Adrenal gland (tissue), 9 donors: ENCODE measurements at regions not wholly inside any gene's neighbourhood (a gene's known extent, or its start where the extent isn't known, plus 50 kb on each side); places are given as distances from the start of the nearest gene placed in this dataset.

Experiments
- DNase-seq, 7 donors: peaks; one replicate each; pipeline ENCODE4 v3.0.0-alpha.2; 2019 to 2020
- H3K27ac ChIP-seq, 5 donors: fragments of 200-600 bp; sonication (generic) in 4 of 5; 1 replicate in 3 of 5; 2 replicates in 2 of 5; pipeline versions ENCODE4 v1.5.1 to v1.8.0; 2016 to 2020; ENCODE audit warnings: mild to moderate bottlenecking in 1 of 5
- H3K27me3 ChIP-seq: fragments of 200-600 bp; 2 replicates; pipeline ENCODE4 v1.8.0; 2021
- H3K36me3 ChIP-seq, 2 donors: fragments of 200-600 bp; replicated peaks in 1 of 2; 1 replicate in 1 of 2; 2 replicates in 1 of 2; pipeline versions ENCODE4 v1.5.1 to v1.8.0; 2018 to 2022
- H3K4me1 ChIP-seq, 2 donors: fragments of 200-600 bp; replicated peaks in 1 of 2; 1 replicate in 1 of 2; 2 replicates in 1 of 2; pipeline versions ENCODE4 v1.5.1 to v1.8.0; 2018 to 2021
- H3K4me3 ChIP-seq, 4 donors: fragments of 200-600 bp; sonication (generic) in 3 of 4; one replicate each; pipeline ENCODE4 v1.5.1; 2016 to 2018
- H3K9me3 ChIP-seq, 3 donors: fragments of 200-600 bp; sonication (generic) in 1 of 3; replicated peaks in 1 of 3; 1 replicate in 2 of 3; 2 replicates in 1 of 3; pipeline versions ENCODE4 v1.5.1 to v1.8.0; 2016 to 2021
- POLR2A ChIP-seq, 2 donors: fragments of 450-650 bp; IDR thresholded peaks; one replicate each; pipeline ENCODE4 v1.6.1; 2017; ENCODE audit warnings: antibody characterized with exemption in 2 of 2, mild to moderate bottlenecking in 2 of 2, moderate library complexity in 1 of 2
- WGBS, 4 donors: extraction: QIAGEN DNeasy Blood & Tissue Kit in 2 of 4; methylation state at CpG; one replicate each; pipeline versions ENCODE4 v1.1.5 to v1.1.7; 2013 to 2017; 5-methylcytosine and 5-hydroxymethylcytosine counted together
- intact Hi-C, 2 donors: fragments of 100-400 bp; cut with DNase I; formaldehyde crosslinking; loops; one replicate each; pipeline versions ENCODE4 v1.14.1 to v1.15.0; 2022 to 2023
- TF ChIP-seq, protein P1 (sequence below), 6 experiments: fragments of 450-650 bp in 4 of 6; fragments of 200-600 bp in 2 of 6; sonication (generic) in 1 of 6; IDR thresholded peaks; 1 replicate in 5 of 6; 2 replicates in 1 of 6; pipeline versions ENCODE4 v1.5.1 to v1.8.0; 2016 to 2021; ENCODE audit warnings: antibody characterized with exemption in 6 of 6, mild to moderate bottlenecking in 2 of 6, moderate library complexity in 1 of 6
- donor health status: healthy with polysubstance abuse.
- donor health status: Bipolar disorder and iron deficiency.
- donor health status: DM: yes; HTN: yes; CAD: no.
- donor health status: DM: no; HTN: no; CAD: no.
- donor health status: DM: no; HTN: no; CAD: no.

DNA sequence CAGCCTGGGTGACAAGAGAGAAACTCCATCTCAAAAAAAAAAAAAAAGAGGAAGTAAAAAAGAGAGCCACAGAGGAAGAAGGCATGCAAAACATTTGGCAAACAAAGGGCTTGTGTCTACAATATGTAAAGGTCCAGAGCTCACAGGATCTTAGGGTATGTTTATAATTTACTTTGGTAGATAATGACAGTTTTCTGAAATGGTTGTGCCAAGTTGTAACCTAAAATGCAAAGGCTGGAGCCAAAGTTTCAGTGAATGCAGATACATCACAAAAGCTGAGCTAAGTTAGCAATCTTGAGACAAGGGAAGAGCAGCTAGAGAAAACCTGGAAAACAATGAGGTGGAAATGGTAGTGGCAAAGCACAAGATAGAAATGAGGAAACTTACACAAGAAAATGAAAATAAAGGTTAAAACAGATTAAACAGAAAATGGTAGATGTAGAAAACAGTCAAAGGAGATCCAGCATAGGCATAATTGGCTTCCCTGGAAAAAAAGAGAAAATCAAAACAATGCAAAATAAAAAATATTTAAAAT, 77.5 kb upstream of the HK2 start:
- DNase-seq, result no peak
- no peaks in the 10 kb centered on the region for H3K4me1 ChIP-seq
- no peaks in the 10 kb centered on the region for H3K9me3 ChIP-seq
- intact Hi-C loops, result no loop called here
- H3K27me3 ChIP-seq, result no peaks in the 10 kb centered on the region
- no peaks in the 10 kb centered on the region for H3K36me3 ChIP-seq
- no peak overlapping the region for H3K27ac ChIP-seq
- TF ChIP-seq, protein P1, sequence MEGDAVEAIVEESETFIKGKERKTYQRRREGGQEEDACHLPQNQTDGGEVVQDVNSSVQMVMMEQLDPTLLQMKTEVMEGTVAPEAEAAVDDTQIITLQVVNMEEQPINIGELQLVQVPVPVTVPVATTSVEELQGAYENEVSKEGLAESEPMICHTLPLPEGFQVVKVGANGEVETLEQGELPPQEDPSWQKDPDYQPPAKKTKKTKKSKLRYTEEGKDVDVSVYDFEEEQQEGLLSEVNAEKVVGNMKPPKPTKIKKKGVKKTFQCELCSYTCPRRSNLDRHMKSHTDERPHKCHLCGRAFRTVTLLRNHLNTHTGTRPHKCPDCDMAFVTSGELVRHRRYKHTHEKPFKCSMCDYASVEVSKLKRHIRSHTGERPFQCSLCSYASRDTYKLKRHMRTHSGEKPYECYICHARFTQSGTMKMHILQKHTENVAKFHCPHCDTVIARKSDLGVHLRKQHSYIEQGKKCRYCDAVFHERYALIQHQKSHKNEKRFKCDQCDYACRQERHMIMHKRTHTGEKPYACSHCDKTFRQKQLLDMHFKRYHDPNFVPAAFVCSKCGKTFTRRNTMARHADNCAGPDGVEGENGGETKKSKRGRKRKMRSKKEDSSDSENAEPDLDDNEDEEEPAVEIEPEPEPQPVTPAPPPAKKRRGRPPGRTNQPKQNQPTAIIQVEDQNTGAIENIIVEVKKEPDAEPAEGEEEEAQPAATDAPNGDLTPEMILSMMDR (IDR thresholded peaks at IDR 0.05), result no peak
- no peak for TF ChIP-seq POLR2A (IDR thresholded peaks at IDR 0.05)
- H3K4me3 ChIP-seq, result no peak overlapping the region

DNA sequence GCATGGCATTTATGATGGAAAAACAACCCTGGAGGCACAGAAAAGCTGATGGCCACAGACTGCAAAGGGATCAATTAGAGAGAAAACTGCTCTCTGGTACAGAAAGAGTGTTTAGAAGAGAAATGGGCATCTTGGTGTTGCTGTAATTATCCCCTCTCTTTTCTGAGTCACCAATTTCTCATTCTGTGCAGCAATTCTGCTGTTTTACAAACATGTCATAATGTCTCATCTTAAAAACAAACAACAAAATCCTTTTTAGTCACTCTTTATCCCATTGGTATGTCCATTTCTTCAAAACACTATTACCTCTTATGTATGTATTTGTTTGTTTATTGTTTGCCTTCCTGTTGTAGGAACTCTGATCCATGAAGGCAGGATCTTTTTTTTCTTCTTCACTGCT, 73.9 kb upstream of the HK2 start:
- H3K4me1 ChIP-seq, result peaks cover 0 to 9% of the 10 kb centered on the region in 2 donors
- no peak overlapping the region for H3K27ac ChIP-seq
- H3K4me3 ChIP-seq, result no peak overlapping the region
- TF ChIP-seq, protein P1 (IDR thresholded peaks at IDR 0.05), result no peak
- TF ChIP-seq POLR2A (IDR thresholded peaks at IDR 0.05), result no peak
- no peaks in the 10 kb centered on the region for H3K9me3 ChIP-seq
- DNase-seq, result no peak
- intact Hi-C loops, result no loop called here
- no peaks in the 10 kb centered on the region for H3K36me3 ChIP-seq
- H3K27me3 ChIP-seq, result no peaks in the 10 kb centered on the region

DNA sequence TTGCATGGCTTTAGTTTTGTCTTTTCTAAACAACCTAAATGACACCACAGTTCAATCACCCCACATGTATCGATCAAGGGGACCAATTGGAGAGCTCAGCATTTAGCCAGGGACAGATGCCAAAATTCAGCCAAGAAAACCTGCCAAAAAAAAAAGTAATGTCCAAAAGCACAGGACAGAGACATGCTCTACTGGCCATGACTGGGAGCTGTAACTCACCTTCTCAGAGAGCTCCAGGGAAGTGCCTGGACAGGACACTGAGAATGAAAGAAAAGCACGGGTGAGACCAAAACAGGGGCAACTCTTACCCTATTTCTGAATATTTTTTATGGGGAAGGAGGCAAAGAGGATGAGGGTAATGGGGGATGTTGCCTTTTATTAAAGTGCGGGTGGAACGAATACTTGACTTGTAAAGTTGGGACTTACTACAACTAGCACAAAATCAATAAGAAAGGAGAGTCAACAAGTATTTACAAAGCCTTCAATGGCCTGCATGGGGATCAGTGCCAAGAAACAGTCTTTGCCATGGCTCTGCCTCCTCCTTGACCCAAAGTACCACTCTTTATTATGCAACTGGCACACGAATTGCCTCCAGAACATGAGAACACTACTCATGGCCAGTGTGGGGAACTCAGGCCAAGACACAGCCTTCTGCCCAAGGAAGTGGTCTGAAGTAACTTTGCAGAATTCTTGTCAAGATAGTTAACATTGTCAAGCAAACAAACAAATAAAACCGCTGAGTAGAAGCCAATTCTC, 72.9 kb upstream of the HK2 start:
- intact Hi-C loops, result no loop called here
- no peak overlapping the region for H3K27ac ChIP-seq
- no peak overlapping the region for H3K4me3 ChIP-seq
- no peaks in the 10 kb centered on the region for H3K36me3 ChIP-seq
- H3K27me3 ChIP-seq, result no peaks in the 10 kb centered on the region
- DNase-seq, result no peak
- peaks cover 0 to 9% of the 10 kb centered on the region in 2 donors for H3K4me1 ChIP-seq
- no peaks in the 10 kb centered on the region for H3K9me3 ChIP-seq
- TF ChIP-seq POLR2A (IDR thresholded peaks at IDR 0.05), result no peak
- TF ChIP-seq, protein P1 (IDR thresholded peaks at IDR 0.05), result no peak
- 73 to 82% (median 77%) methylated on average over 6 of the region's 6 CpGs for WGBS, 4 donors

DNA sequence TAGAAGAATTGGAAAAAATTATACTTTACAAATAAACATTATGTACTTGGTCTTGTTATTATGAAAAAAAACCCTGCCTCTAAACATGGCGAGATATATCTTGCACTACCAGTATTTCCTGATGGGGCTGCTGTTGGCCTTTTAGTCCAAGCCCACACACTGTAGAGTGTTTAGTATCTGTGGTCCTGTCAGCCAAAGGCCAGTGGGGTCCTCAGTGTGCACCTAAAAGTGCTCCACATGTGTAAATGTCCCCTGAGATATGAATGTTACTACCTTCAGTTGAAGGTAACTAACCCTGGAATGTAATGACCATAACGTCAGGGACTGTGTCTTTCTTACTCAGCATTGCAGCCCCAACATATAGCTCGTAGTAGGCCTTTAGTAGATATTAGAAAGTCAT, 71.1 kb upstream of the HK2 start:
- Histone ChIP-seq H3K4me3 (no peak overlapping the region), H3K27ac (no peak overlapping the region), H3K27me3 (no peaks in the 10 kb centered on the region), H3K4me1 (peaks cover 0 to 9% of the 10 kb centered on the region in 2 donors), H3K36me3 (no peaks in the 10 kb centered on the region), H3K9me3 (no peaks in the 10 kb centered on the region)
- intact Hi-C loops, result no loop called here
- WGBS, 4 donors, result 74 to 79% (median 78%) methylated on average over 3 of the region's 3 CpGs
- TF ChIP-seq, protein P1 (IDR thresholded peaks at IDR 0.05), result no peak
- no peak for TF ChIP-seq POLR2A (IDR thresholded peaks at IDR 0.05)
- DNase-seq, result no peak
